ENCODE measurements at regions not wholly inside any gene's neighbourhood (a gene's known extent, or its start where the extent isn't known, plus 50 kb on each side); places are given as distances from the start of the nearest gene placed in this dataset.

DNA sequence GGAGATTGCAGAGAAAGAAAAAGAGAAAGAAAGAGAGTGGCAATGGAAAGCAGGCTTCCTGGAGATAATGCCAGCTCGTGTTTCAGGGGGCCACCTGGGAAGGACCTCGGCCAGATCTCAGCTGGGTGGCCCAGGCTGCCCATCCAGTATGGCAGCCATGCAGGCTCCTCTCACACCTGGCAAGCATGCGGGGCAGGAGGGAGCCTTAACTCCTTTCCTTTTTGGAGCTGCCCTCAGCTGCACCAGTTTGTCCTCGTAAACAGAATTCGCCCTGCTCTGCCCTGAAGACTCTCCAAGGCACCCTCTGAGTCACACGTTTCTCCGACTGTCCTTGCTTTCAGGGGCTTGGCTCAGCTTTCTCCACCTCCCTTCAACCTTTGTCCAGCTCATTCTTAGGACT lies 59.5 kb upstream of the IGFBP5 start:
- Histone ChIP-seq H3K4me3 (ENCODE audit: low read depth in 2 of 2, low read length in 1 of 2) (no peak overlapping the region), H3K36me3 (replicated peaks in 1 of 2; ENCODE audit: control insufficient read depth in 1 of 2, insufficient read depth in 2 of 2, low read length in 1 of 2) (no peaks in the 10 kb centered on the region), H3K9ac (no peak overlapping the region), H3K27me3 (ENCODE audit: insufficient read depth) (no peaks in the 10 kb centered on the region), H3F3A (replicated peaks; ENCODE audit: insufficient read depth) (no peaks in the 10 kb centered on the region), H3K4me2 (no peak overlapping the region), H3K9me3 (no peaks in the 10 kb centered on the region), H3K9me2 (no peaks in the 10 kb centered on the region), H3K79me2 (ENCODE audit: insufficient read depth) (no peaks in the 10 kb centered on the region), H3K27ac (ENCODE audit: low read depth in 2 of 2, low read length in 1 of 2) (no peak overlapping the region), H4K20me1 (ENCODE audit: insufficient read depth) (no peaks in the 10 kb centered on the region), H2AFZ (ENCODE audit: low read depth) (no peak overlapping the region), H3K4me1 (ENCODE audit: control insufficient read depth in 1 of 2, insufficient read depth in 2 of 2, low read depth in 1 of 2, low read length in 1 of 2) (peaks cover 0 to 20% of the 10 kb centered on the region in 2 experiments; a peak in 1 of 4 replicates)
- CTCF ChIA-PET, result interaction anchor here (1.1 to 1.8 kb wide), 2 partner anchors 9 to 34 kb away, joined by 3 to 4 read pairs; no protein-coding TSS in a partner anchor
- TF ChIP-seq TCF12 (IDR thresholded peaks at IDR 0.05), result no peak
- TF ChIP-seq REST (IDR thresholded peaks at IDR 0.05; ENCODE audit: low read depth, low read length), result no peak
- TF ChIP-seq MEF2A (IDR thresholded peaks at IDR 0.05; ENCODE audit: borderline replicate concordance, low read depth), result no peak
- no peak for TF ChIP-seq TAF1 (IDR thresholded peaks at IDR 0.05; ENCODE audit: borderline replicate concordance, low read depth, low read length)
- TF ChIP-seq IRF3 (IDR thresholded peaks at IDR 0.05; ENCODE audit: low read depth, low read length), result no peak
- TF ChIP-seq FOXM1 (IDR thresholded peaks at IDR 0.05; ENCODE audit: low read depth), result no peak
- no peak for TF ChIP-seq SMC3 (IDR thresholded peaks at IDR 0.05; ENCODE audit: low read depth, low read length)
- TF ChIP-seq NFIC (IDR thresholded peaks at IDR 0.05; ENCODE audit: borderline replicate concordance), result no peak
- no peak for TF ChIP-seq TEAD4 (IDR thresholded peaks at IDR 0.05; ENCODE audit: borderline replicate concordance, insufficient read depth)
- no peak for TF ChIP-seq JUND (IDR thresholded peaks at IDR 0.05)
- TF ChIP-seq SIN3A (IDR thresholded peaks at IDR 0.05; ENCODE audit: borderline replicate concordance, low read depth, low read length), result no peak
- TF ChIP-seq, protein P1, sequence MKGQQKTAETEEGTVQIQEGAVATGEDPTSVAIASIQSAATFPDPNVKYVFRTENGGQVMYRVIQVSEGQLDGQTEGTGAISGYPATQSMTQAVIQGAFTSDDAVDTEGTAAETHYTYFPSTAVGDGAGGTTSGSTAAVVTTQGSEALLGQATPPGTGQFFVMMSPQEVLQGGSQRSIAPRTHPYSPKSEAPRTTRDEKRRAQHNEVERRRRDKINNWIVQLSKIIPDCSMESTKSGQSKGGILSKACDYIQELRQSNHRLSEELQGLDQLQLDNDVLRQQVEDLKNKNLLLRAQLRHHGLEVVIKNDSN (IDR thresholded peaks at IDR 0.05; ENCODE audit: borderline replicate concordance, low read depth), result no peak
- TF ChIP-seq FOXJ3 (CRISPR knock-in tag; IDR thresholded peaks at IDR 0.05), result no peak
- no peak for TF ChIP-seq POLR2AphosphoS5 (IDR thresholded peaks at IDR 0.05; ENCODE audit: low read depth, low read length)
- no peak for TF ChIP-seq USF2 (IDR thresholded peaks at IDR 0.05; ENCODE audit: borderline replicate concordance, low read depth, low read length)
- DNase-seq, result no peak
- POLR2A ChIA-PET, result no interaction called here
- 50% methylated on average over 6 of the region's 7 CpGs for WGBS (ENCODE audit: low lambda C conversion rate)
